NCI-H2196 treated with DMSO at 0.1 percent for 48 hours (cell line): ENCODE measurements at regions not wholly inside any gene's neighbourhood (a gene's known extent, or its start where the extent isn't known, plus 50 kb on each side); places are given as distances from the start of the nearest gene placed in this dataset.
"Not testable (repeated sequence)": the region's sequence is repeated elsewhere in the genome, so short reads cannot be mapped to it uniquely, and the experiment has no call there.

Experiments
- DNase-seq: peaks from one replicate; lab custom pipeline; 2025; ENCODE audit not compliant: unreplicated experiment; lab: John Stamatoyannopoulos, UW

GRCh38 chr11:38924644-38925043 is 2326.6 kb upstream of the RAG2 start:
- DNase-seq = no peak

- no peak for DNase-seq
Observed at GRCh38 chr11:38900211-38900610, 2302.2 kb upstream of the RAG2 start.

- not testable (repeated sequence) for DNase-seq
Observed at GRCh38 chr11:38894201-38894600, 2296.2 kb upstream of the RAG2 start.

DNA sequence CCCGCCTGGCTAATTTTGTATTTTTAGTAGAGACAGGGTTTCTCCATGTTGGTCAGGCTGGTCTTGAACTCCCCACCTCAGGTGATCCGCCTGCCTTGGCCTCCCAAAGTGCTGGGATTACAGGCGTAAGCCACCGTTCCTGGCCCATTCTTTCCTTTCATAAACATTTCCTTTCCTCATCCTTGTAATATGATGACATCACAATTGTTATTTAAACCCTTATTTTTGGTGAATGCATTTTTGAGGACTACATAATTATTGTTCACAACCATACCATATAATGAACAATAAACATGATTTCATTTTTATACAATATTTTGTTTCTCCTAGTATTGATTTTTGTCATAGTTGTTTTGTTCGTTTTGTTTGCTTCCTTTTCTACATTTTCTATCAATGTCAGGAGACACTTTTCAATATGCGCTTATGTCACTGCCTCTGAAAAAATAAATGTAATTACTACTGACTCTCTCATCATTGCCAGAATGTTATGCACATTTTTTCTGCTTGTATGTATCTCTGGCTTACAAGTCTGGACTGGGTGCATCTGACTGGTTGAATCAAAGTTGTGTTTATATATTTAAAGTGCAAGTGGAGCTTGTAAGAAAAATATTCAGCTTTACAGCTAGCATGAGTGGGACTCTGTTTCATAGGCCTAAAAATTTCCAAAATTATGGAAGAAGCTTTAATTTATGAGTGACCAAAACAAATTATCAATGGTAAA is 2286.3 kb upstream of the RAG2 start:
- no peak for DNase-seq

GRCh38 chr11:38867338-38867737 is 2269.3 kb upstream of the RAG2 start:
- DNase-seq = no peak

DNA sequence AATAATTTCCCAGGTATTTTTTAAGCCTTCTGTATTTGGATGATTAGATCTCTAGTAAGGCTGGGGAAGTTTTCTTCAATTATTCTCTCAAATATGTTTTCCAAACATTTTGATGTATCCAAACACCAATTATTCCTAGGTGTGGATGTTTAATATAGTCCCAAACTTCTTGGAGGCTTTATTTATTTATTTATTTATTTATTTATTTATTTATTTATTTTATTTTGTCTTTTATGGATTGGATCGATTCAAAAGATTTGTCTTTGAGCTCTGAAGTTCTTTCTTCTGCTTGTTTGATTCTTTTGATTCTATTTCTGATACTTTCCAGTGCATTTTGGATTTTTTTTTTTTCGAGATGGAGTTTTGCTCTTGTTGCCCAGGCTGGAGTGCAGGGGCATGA is 2267.9 kb upstream of the RAG2 start:
- DNase-seq = no peak

GRCh38 chr11:38842991-38843390 is 2245.0 kb upstream of the RAG2 start:
- no peak for DNase-seq

DNA sequence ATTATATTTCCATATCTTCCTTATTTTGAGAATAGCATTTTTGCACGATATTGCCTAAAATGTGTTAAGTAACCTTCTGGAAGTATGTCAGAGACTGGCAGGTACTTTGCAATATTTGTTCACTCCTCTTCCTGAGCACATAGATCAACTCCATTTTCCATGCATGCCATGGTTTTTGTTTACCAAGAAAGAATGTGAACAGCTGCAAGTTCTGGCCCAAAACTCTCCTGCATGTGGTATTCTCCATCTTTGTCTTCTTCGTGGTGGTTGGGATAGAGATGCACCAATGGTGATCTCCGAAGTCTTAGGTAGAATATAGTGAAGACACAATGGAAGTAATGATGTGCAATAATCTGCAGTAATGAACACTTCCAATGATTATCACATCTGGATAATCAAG is 2241.0 kb upstream of the RAG2 start:
- DNase-seq = no peak

- DNase-seq = no peak
Observed at GRCh38 chr11:38835966-38836365, 2237.9 kb upstream of the RAG2 start.

DNA sequence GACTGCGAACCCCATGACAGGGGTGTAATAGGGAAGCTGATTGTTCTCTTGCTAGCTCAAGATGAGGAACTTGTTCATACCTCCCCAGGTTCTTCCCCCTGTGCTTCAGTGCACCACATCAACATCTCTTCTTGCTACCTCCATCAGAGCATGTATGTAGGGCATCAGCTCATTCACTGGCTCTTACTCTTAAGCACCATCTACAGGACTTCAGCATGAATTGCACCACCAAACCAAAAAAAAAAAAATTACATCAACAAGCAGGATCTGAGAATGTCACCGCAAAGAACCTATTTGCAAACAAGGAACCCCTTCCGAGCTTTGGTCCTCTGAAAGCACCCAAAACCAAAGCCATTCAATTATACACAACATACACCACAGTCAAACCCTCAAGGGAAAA is 2226.5 kb upstream of the RAG2 start:
- DNase-seq = no peak

DNA sequence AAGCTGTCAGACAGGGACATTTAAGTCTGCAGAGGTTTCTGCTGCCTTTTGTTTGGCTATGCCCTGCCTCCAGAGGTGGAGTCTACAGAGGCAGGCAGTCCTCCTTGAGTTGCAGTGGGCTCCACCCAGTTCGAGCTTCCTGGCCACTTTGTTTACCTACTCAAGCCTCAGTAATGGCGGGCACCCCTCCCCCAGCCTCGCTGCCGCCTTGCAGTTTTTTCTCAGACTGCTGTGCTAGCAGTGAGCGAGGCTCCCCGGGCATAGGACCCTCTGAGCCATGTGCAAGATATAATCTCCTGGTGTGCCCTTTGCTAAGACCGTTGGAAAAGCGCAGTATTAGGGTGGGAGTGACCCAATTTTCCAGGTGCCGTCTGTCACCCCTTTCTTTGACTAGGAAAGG is 2223.8 kb upstream of the RAG2 start:
- DNase-seq = not testable (repeated sequence)

GRCh38 chr11:38819981-38820380 is 2221.9 kb upstream of the RAG2 start:
- DNase-seq = no peak

- DNase-seq = no peak
Observed at GRCh38 chr11:38818720-38819119, 2220.7 kb upstream of the RAG2 start.

DNA sequence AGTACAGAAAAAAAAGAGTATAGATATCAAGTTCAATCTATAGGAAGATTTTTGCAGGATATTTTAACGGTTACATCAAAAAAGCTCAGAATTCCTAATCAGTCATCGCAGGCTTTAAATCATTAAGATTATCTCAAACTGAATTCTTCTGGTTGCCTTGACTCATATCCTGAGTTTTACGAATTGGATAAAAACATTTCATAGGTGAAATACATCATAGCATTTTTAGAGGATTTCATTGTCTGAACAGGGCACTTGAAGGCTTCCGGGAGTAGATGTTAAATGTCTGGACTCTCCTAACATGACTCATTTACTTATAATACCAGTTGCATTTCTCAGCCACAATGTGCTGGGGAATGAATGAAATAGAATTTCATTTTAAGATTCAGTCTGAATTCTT is 2216.6 kb upstream of the RAG2 start:
- no peak for DNase-seq

DNA sequence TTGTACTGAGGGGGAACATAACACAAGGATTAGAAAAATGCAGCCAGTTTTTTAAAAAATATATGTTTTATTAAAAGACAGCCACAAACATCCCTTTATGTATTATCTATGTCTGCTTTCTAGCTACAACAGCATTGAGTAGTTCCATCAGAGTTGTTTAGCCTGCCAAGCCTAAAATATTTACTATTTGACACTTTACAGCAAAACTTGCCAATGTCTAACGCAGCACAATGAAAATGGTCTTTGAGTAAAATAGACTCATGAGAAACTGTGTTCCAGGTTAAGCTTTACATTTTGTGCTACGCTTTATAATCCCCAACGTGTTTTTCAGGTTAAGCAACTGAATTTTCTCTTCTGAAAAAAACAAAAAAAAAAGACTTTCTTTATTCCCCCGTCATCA is 2211.5 kb upstream of the RAG2 start:
- no peak for DNase-seq

GRCh38 chr11:38796281-38796680 is 2198.2 kb upstream of the RAG2 start:
- no peak for DNase-seq

DNA sequence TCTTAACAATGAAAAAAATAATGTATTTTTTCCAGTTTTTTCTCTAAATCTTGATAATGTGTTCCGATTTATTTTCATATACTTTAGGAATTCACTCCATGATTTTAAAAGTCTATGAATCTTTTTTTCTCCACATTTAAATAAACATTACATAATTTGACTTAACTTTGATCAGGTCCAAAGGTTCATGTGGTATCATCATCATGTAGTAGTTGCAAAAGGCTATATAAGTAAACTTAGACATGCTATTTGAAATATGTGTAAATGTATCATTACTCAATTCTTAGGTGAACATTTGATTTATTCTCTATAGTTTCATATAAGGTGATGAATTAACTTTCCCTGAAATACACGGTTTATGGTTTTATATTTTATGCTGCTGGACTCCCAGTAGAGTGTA is 2197.0 kb upstream of the RAG2 start:
- DNase-seq = no peak

GRCh38 chr11:38791346-38791961 is 2193.4 kb upstream of the RAG2 start:
- DNase-seq = peak; percentile 40

DNA sequence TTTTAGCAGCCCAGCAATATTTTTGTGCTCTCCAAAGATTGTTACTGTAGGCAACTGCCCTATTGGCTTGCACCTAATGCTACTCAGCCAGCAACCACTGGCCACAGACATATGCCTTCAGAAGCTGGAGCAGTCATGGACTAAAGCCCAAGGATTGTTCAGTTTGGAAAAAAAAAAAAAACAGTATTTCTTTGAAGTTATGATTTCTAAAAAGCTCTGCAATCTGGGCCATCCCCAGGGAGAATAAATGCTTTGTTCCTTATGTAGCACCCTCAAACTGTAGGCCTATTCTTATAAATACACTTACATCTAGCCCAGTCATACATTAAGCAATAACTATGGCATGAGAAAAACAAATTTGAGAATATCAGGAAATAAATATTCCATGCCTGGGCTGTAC is 2190.5 kb upstream of the RAG2 start:
- DNase-seq = no peak

DNA sequence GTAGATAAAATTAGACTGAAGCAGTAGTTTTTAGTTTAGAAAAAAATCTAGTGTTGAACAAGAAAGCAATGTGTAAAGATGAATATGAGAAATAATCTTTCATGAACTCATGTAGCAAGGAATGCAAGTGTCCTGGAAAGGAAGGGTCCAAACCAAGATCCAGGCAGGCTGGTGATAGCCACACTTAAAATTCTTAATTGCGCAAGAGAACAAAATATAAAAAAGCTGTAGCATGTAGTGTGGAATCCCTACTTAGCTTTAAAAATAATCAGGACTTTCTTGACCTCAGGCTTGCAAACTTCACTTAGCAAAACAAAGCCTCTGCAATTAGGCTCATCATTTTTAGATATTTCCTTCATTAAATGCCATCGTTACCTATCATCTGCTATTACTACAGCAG is 2186.1 kb upstream of the RAG2 start:
- no peak for DNase-seq

- no peak for DNase-seq
Observed at GRCh38 chr11:38766796-38767195, 2168.8 kb upstream of the RAG2 start.

DNA sequence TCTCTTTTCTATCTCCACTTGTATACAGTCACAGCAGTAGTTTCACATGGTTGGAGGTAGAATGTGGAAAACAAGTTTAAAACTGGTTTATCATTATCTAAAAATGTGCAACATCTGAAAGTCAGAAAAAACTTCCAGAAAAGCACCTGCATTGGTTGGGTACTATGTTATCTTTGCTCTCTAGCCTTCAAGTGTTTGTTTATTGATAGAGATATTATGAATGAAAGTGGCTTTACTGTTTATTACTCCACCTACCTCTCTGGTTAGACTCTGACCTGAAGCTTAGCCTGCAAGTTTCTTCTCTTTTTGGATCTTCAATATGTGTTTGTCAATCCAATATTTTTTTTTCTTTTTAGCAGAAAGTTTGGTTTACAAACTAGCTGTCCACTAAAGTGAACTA is 2161.4 kb upstream of the RAG2 start:
- no peak for DNase-seq

DNA sequence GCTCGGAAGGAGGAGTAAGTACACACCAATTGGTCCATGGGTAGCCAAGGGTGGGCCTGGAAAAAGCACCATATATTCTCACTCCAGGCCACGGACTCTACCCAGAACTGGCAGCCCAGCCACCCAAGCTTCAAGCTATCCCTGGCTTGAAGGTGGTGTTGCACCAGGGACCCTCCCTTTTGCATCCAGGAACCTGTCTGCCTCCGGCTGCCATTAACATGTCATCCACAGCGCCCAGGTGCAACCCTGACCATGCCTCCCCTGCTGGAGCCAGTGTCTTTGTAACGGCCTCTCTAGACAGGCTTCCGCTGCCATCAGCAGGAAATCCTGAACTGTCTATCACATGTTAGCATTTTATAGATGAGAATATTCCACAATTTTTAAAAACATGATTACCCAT is 2158.5 kb upstream of the RAG2 start:
- no peak for DNase-seq
